Endothelial cell (in vitro differentiated cells): ENCODE measurements at regions not wholly inside any gene's neighbourhood (a gene's known extent, or its start where the extent isn't known, plus 50 kb on each side); places are given as distances from the start of the nearest gene placed in this dataset.

Experiments used
- DNase-seq: peaks from one replicate; pipeline ENCODE4 v3.0.0; 2021; ENCODE audit warnings: low spot score
- H3K27ac Mint-ChIP-seq: one replicate; pipeline ENCODE4 v1.8.0; 2021; ENCODE audit warnings: mixed read lengths, inconsistent platforms; ENCODE audit not compliant: unreplicated experiment
- H3K27me3 Mint-ChIP-seq: one replicate; pipeline ENCODE4 v1.8.0; 2021; ENCODE audit warnings: mild to moderate bottlenecking, moderate library complexity, mixed read lengths, inconsistent platforms; ENCODE audit not compliant: unreplicated experiment
- H3K36me3 Mint-ChIP-seq: one replicate; pipeline ENCODE4 v1.8.0; 2021; ENCODE audit warnings: mild to moderate bottlenecking, low read depth, mixed read lengths, inconsistent platforms; ENCODE audit not compliant: unreplicated experiment
- H3K4me1 Mint-ChIP-seq: one replicate; pipeline ENCODE4 v1.8.0; 2021; ENCODE audit warnings: mild to moderate bottlenecking, mixed read lengths, inconsistent platforms; ENCODE audit not compliant: unreplicated experiment
- H3K4me3 Mint-ChIP-seq: one replicate; pipeline ENCODE4 v1.8.0; 2021; ENCODE audit warnings: mild to moderate bottlenecking, mixed read lengths, inconsistent platforms; ENCODE audit not compliant: unreplicated experiment
- H3K9me3 Mint-ChIP-seq: one replicate; pipeline ENCODE4 v1.8.0; 2021; ENCODE audit warnings: mixed read lengths, inconsistent platforms; ENCODE audit not compliant: unreplicated experiment
- TF ChIP-seq, protein P1 (sequence below): fragments of 200-600 bp; sonication (generic); IDR thresholded peaks from one replicate; pipeline ENCODE4 v1.5.0; 2021; ENCODE audit warnings: antibody characterized with exemption; ENCODE audit not compliant: unreplicated experiment

DNA sequence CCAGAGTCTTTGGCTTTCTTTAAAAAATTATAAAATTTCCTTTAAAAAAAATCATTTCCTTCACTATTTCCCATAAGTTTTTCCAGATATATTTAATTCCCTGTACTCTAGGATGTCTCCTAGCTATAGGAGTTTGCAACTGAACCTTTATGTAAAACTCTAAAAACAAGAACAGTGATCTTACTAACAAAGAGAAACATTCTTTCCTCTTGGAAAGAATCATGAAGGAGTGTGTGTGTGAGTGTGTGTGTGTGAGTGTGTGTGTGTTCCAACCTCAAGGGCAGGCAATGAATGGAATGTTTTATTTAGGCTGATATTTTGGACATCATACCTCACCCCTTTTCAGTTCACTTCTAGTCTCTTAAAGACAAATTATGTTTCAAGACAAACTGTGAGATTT lies 309.2 kb downstream of the CEMIP2 start:
- Mint-ChIP-seq H3K36me3 (no peaks in the 10 kb centered on the region), H3K27ac (no peak overlapping the region), H3K27me3 (no peaks in the 10 kb centered on the region), H3K4me3 (no peak overlapping the region), H3K4me1 (no peaks in the 10 kb centered on the region), H3K9me3 (no peaks in the 10 kb centered on the region)
- no peak for DNase-seq
- TF ChIP-seq, protein P1, sequence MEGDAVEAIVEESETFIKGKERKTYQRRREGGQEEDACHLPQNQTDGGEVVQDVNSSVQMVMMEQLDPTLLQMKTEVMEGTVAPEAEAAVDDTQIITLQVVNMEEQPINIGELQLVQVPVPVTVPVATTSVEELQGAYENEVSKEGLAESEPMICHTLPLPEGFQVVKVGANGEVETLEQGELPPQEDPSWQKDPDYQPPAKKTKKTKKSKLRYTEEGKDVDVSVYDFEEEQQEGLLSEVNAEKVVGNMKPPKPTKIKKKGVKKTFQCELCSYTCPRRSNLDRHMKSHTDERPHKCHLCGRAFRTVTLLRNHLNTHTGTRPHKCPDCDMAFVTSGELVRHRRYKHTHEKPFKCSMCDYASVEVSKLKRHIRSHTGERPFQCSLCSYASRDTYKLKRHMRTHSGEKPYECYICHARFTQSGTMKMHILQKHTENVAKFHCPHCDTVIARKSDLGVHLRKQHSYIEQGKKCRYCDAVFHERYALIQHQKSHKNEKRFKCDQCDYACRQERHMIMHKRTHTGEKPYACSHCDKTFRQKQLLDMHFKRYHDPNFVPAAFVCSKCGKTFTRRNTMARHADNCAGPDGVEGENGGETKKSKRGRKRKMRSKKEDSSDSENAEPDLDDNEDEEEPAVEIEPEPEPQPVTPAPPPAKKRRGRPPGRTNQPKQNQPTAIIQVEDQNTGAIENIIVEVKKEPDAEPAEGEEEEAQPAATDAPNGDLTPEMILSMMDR: no peak

GRCh38 chr9:71446473-71447411 lies 321.6 kb downstream of the CEMIP2 start:
- Mint-ChIP-seq H3K27me3 (no peaks in the 10 kb centered on the region), H3K36me3 (no peaks in the 10 kb centered on the region), H3K27ac (no peak overlapping the region), H3K4me3 (peak overlapping the region; percentile 89), H3K9me3 (no peaks in the 10 kb centered on the region), H3K4me1 (peaks cover 9% of the 10 kb centered on the region)
- peak; percentile 84 for DNase-seq
- TF ChIP-seq, protein P1: peak; percentile 11

- Mint-ChIP-seq H3K4me3 (peak overlapping the region; percentile 89), H3K27me3 (no peaks in the 10 kb centered on the region), H3K36me3 (no peaks in the 10 kb centered on the region), H3K27ac (no peak overlapping the region), H3K4me1 (peaks cover 9% of the 10 kb centered on the region), H3K9me3 (no peaks in the 10 kb centered on the region)
- no peak for DNase-seq
- TF ChIP-seq, protein P1: no peak
Observed at GRCh38 chr9:71446106-71446472, 322.2 kb downstream of the CEMIP2 start.

DNA sequence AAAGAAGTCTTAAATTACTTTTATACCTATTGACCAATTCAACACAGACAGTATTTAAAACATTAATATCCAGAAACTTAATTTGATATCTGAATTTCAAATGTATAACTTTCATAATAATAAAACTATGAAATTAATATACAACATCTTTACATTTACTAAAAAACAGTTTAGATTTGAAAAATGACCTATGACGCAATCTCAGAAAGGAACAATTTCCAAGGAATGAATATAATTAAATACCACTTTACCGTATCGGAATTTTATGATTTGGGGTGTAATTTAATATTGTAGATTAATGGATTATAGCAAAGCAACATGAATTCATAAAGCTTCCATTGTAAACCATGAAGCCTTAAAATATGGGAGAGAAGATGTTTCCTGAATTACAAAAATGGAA lies 321.5 kb upstream of the TRPM3 start:
- Mint-ChIP-seq H3K4me1 (peaks cover 9% of the 10 kb centered on the region), H3K36me3 (no peaks in the 10 kb centered on the region), H3K4me3 (no peak overlapping the region), H3K9me3 (no peaks in the 10 kb centered on the region), H3K27me3 (no peaks in the 10 kb centered on the region), H3K27ac (no peak overlapping the region)
- TF ChIP-seq, protein P1: no peak
- no peak for DNase-seq

DNA sequence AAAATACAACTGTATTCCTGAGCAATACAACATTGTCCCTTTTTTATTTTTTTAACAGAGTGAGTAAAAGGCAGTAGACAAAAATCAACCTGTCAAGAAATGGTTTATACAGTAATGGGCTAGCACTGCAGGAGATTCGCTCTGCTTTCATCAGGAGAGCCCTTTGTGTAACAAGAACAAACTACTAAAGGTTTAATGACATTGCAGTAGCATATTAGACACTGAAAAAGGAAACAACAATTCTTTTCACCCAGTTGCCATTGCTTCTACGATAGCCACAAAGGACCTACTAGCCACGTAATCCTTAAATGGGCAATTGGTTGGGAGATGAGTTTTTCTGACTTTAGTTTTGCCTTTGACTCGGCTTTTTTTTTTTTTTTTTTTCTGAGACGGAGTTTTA lies 319.8 kb upstream of the TRPM3 start:
- Mint-ChIP-seq H3K36me3 (no peaks in the 10 kb centered on the region), H3K27ac (no peak overlapping the region), H3K27me3 (no peaks in the 10 kb centered on the region), H3K4me1 (peaks cover 3% of the 10 kb centered on the region), H3K9me3 (no peaks in the 10 kb centered on the region), H3K4me3 (no peak overlapping the region)
- TF ChIP-seq, protein P1: no peak
- no peak for DNase-seq
